Transverse colon (tissue), 4 donors: ENCODE measurements at regions not wholly inside any gene's neighbourhood (a gene's known extent, or its start where the extent isn't known, plus 50 kb on each side); places are given as distances from the start of the nearest gene placed in this dataset.
A peak's percentile ranks its signal among the peaks of the same experiment; 100 is the strongest.

Source experiments
- DNase-seq: peaks from one replicate; pipeline ENCODE4 v3.0.0-alpha.2; 2019
- H3K27ac ChIP-seq, 4 donors: fragments of 200-600 bp; sonication (generic); 2 replicates each; pipeline ENCODE4 v1.5.1; 2016 to 2018; ENCODE audit warnings: inconsistent platforms in 4 of 4
- H3K27me3 ChIP-seq: fragments of 200-600 bp; sonication (generic); 2 replicates; pipeline ENCODE4 v1.5.1; 2017; ENCODE audit warnings: inconsistent platforms
- H3K36me3 ChIP-seq, 4 donors: fragments of 200-600 bp; sonication (generic); 2 replicates each; pipeline ENCODE4 v1.5.1; 2017 to 2019; ENCODE audit warnings: inconsistent platforms in 4 of 4
- H3K4me1 ChIP-seq, 4 donors: fragments of 200-600 bp; sonication (generic); 2 replicates each; pipeline ENCODE4 v1.5.1; 2017 to 2020; ENCODE audit warnings: inconsistent platforms in 4 of 4
- H3K4me3 ChIP-seq, 4 donors: fragments of 200-600 bp; sonication (generic); 1 replicate in 1 of 4; 2 replicates in 3 of 4; pipeline versions ENCODE4 v1.5.1 to v1.6.1; 2017 to 2019; ENCODE audit warnings: inconsistent platforms in 4 of 4
- H3K9me3 ChIP-seq, 2 donors: fragments of 200-600 bp; sonication (generic); 2 replicates each; pipeline ENCODE4 v1.5.1; 2017 to 2019; ENCODE audit warnings: inconsistent platforms in 2 of 2
- CTCF ChIP-seq, 5 experiments: fragments of 200-600 bp in 3 of 5; fragments of 450-650 bp in 2 of 5; sonication (generic) in 3 of 5; IDR thresholded peaks; 1 replicate in 2 of 5; 2 replicates in 3 of 5; pipeline ENCODE4 v1.5.1; 2016 to 2017; ENCODE audit warnings: antibody characterized with exemption in 5 of 5, inconsistent platforms in 3 of 5, mild to moderate bottlenecking in 2 of 5, moderate library complexity in 1 of 5
- EP300 ChIP-seq: sonication (generic); formaldehyde crosslinking; IDR thresholded peaks from one replicate; pipeline ENCODE4 v1.6.1; 2017; ENCODE audit warnings: antibody characterized with exemption, low read depth
- POLR2A ChIP-seq: fragments of 450-650 bp; IDR thresholded peaks from one replicate; pipeline ENCODE4 v1.6.1; 2016; ENCODE audit warnings: antibody characterized with exemption, mild to moderate bottlenecking, moderate library complexity
- POLR2AphosphoS5 ChIP-seq, 3 donors: sonication (generic); formaldehyde crosslinking; IDR thresholded peaks; one replicate each; pipeline ENCODE4 v1.6.1; 2016; ENCODE audit warnings: antibody characterized with exemption in 3 of 3
- WGBS, 2 donors: methylation state at CpG; one replicate each; pipeline ENCODE4 v1.1.5; 2018; ENCODE audit warnings: low coverage in 1 of 2; 5-methylcytosine and 5-hydroxymethylcytosine counted together
- in situ Hi-C, 4 donors: fragments of 200-750 bp; cut with MboI; loops; one replicate each; pipeline versions ENCODE4 v1.15.0 to v1.15.1; 2017; ENCODE audit warnings: low sequenced_read_pairs in 3 of 4, low pct_ligation_motif_present in 1 of 4, low pct_unique_long_range_greater_than_20kb in 1 of 4
- intact Hi-C: fragments of 100-400 bp; cut with DNase I; formaldehyde crosslinking; loops from one replicate; pipeline ENCODE4 v1.15.1; 2023; ENCODE audit warnings: low total_unique reads

- H3K36me3 ChIP-seq, result no peaks in the 10 kb centered on the region
- TF ChIP-seq POLR2A (no peak), CTCF (IDR thresholded peaks at IDR 0.05) (no peak), POLR2AphosphoS5 (IDR thresholded peaks at IDR 0.05) (no peak), EP300 (no peak)
- in situ Hi-C loops, result no loop called here
Measured at GRCh38 chr11:127379686-127380085, 379.1 kb upstream of the KIRREL3 start.

GRCh38 chr11:127376301-127376700 is 375.7 kb upstream of the KIRREL3 start:
- intact Hi-C loops (no loop called here), in situ Hi-C loops (no loop called here)
- 88% methylated on average over 2 of the region's 2 CpGs; no CpG with 5 or more reads in 1 of the 2 donors for WGBS, 2 donors
- no peaks in the 10 kb centered on the region for H3K36me3 ChIP-seq
- H3K4me3 ChIP-seq, result no peak overlapping the region
- peaks cover 0 to 3% (median 0%) of the 10 kb centered on the region in 4 donors for H3K4me1 ChIP-seq
- no peak for DNase-seq
- TF ChIP-seq CTCF (IDR thresholded peaks at IDR 0.05), result no peak
- no peak for TF ChIP-seq EP300
- no peak for TF ChIP-seq POLR2AphosphoS5 (IDR thresholded peaks at IDR 0.05)
- no peak for TF ChIP-seq POLR2A
- H3K27me3 ChIP-seq, result no peaks in the 10 kb centered on the region
- H3K9me3 ChIP-seq, result no peaks in the 10 kb centered on the region
- no peak overlapping the region for H3K27ac ChIP-seq

More at GRCh38 chr11:127379686-127380085, 379.1 kb upstream of the KIRREL3 start:
- H3K4me3 ChIP-seq, result no peak overlapping the region
- no peaks in the 10 kb centered on the region for H3K9me3 ChIP-seq
- intact Hi-C loops, result no loop called here
- peaks cover 0 to 3% (median 1%) of the 10 kb centered on the region in 4 donors for H3K4me1 ChIP-seq
- DNase-seq, result no peak
- H3K27me3 ChIP-seq, result no peaks in the 10 kb centered on the region
- WGBS, 2 donors, result 83 to 86% methylated on average over 2 of the region's 2 CpGs
- no peak overlapping the region for H3K27ac ChIP-seq

GRCh38 chr11:127369356-127369755 is 368.8 kb upstream of the KIRREL3 start:
- no peaks in the 10 kb centered on the region for H3K36me3 ChIP-seq
- H3K4me3 ChIP-seq, result no peak overlapping the region
- no peaks in the 10 kb centered on the region for H3K27me3 ChIP-seq
- 73 to 91% methylated on average over 2 to 8 of the region's 8 CpGs for WGBS, 2 donors
- no peak for DNase-seq
- no peak overlapping the region for H3K27ac ChIP-seq
- TF ChIP-seq EP300 (no peak), CTCF (IDR thresholded peaks at IDR 0.05) (no peak), POLR2AphosphoS5 (IDR thresholded peaks at IDR 0.05) (no peak), POLR2A (no peak)
- in situ Hi-C loops, result no loop called here
- intact Hi-C loops, result no loop called here
- no peaks in the 10 kb centered on the region for H3K4me1 ChIP-seq
- no peaks in the 10 kb centered on the region for H3K9me3 ChIP-seq

GRCh38 chr11:127362754-127363308 is 362.3 kb upstream of the KIRREL3 start:
- no peak for TF ChIP-seq CTCF (IDR thresholded peaks at IDR 0.05)
- no peak for TF ChIP-seq POLR2A
- TF ChIP-seq EP300, result no peak
- TF ChIP-seq POLR2AphosphoS5 (IDR thresholded peaks at IDR 0.05), result no peak
- in situ Hi-C loops (no loop called here), intact Hi-C loops (no loop called here)
- 75 to 81% methylated on average over 9 to 14 of the region's 14 CpGs for WGBS, 2 donors
- Histone ChIP-seq H3K9me3 (no peaks in the 10 kb centered on the region), H3K27me3 (no peaks in the 10 kb centered on the region), H3K4me3 (peak overlapping the region in 1 of 4 donors; percentile 32), H3K36me3 (no peaks in the 10 kb centered on the region), H3K27ac (no peak overlapping the region), H3K4me1 (no peaks in the 10 kb centered on the region)
- DNase-seq, result no peak
